Psoas muscle (tissue), 7 donors: ENCODE measurements at regions not wholly inside any gene's neighbourhood (a gene's known extent, or its start where the extent isn't known, plus 50 kb on each side); places are given as distances from the start of the nearest gene placed in this dataset.

Experiments
- ATAC-seq, 4 donors: fragments of 200-7000 bp; cut with Tn5 transposase; one replicate each; pipeline ENCODE4 v1.9.1; 2020; ENCODE audit warnings: moderate library complexity in 3 of 4, mild to moderate bottlenecking in 2 of 4
- DNase-seq, 2 donors: peaks; one replicate each; pipeline ENCODE4 v3.0.0-alpha.2; 2020
- H3K27ac ChIP-seq: fragments of 200-600 bp; one replicate; pipeline ENCODE4 v1.8.0; 2022
- H3K27me3 ChIP-seq, 3 donors: fragments of 200-600 bp in 1 of 3; one replicate each; pipeline versions ENCODE4 v1.6.1 to v1.8.0; 2013 to 2022; ENCODE audit warnings: low read length in 2 of 3, mild to moderate bottlenecking in 2 of 3, moderate library complexity in 1 of 3; ENCODE audit not compliant: insufficient read depth in 3 of 3
- H3K36me3 ChIP-seq, 2 donors: fragments of 200-600 bp in 1 of 2; one replicate each; pipeline versions ENCODE4 v1.6.1 to v1.8.0; 2013 to 2022; ENCODE audit warnings: low read depth in 1 of 2, mild to moderate bottlenecking in 1 of 2, moderate library complexity in 1 of 2; ENCODE audit not compliant: insufficient read depth in 1 of 2
- H3K4me1 ChIP-seq: fragments of 200-600 bp; one replicate; pipeline ENCODE4 v1.8.0; 2022
- H3K4me3 ChIP-seq: fragments of 200-600 bp; one replicate; pipeline ENCODE4 v1.8.0; 2022; ENCODE audit warnings: mild to moderate bottlenecking
- H3K9me3 ChIP-seq: fragments of 200-600 bp; one replicate; pipeline ENCODE4 v1.8.0; 2022
- WGBS, 3 donors: extraction: QIAGEN DNeasy Blood & Tissue Kit; methylation state at CpG; one replicate each; pipeline versions ENCODE4 v1.1.6 to v1.1.7; 2013; 5-methylcytosine and 5-hydroxymethylcytosine counted together
- intact Hi-C, 2 donors: fragments of 100-400 bp; cut with DNase I; formaldehyde crosslinking; loops; one replicate each; pipeline versions ENCODE4 v1.11.0 to v1.14.2; 2022
- TF ChIP-seq, protein P1 (sequence below): fragments of 200-600 bp; IDR thresholded peaks from one replicate; pipeline ENCODE4 v1.8.0; 2022; ENCODE audit warnings: antibody characterized with exemption
- donor health status: healthy with polysubstance abuse.
- donor health status: DM: no; HTN: no; CAD: no; lungs with moderate emphysema.
- donor health status: Bipolar disorder and iron deficiency.
- donor health status: healthy.
- donor health status: DM: yes; HTN: yes; CAD: no.
- donor health status: DM: no; HTN: no; CAD: no.
- donor health status: DM: yes; HTN: yes; CAD: no.

DNA sequence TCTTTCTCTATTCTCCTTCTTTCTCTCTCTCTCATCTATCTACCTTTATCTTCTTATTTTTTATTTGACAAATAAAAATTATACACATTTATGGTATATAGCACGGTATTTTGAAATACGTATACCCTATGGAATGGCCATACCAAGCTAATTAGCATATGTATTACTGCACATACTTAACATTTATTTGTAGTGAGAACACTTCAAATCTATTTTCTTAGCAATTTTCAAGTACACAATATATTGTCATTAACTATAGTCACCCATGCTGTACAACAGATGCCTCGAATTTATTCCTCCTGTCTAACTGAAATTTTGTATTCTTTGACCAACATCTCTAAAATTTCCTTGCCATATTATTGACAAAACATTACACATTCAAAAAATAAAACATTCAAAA is 447.1 kb downstream of the MIAT start:
- H3K27me3 ChIP-seq: peaks cover 0 to 62% (median 11%) of the 10 kb centered on the region in 3 donors
- no peak for DNase-seq
- no peaks in the 10 kb centered on the region for H3K36me3 ChIP-seq
- no peak overlapping the region for H3K27ac ChIP-seq
- H3K9me3 ChIP-seq: no peaks in the 10 kb centered on the region
- intact Hi-C loops: no loop called here
- H3K4me1 ChIP-seq: no peaks in the 10 kb centered on the region
- H3K4me3 ChIP-seq: no peak overlapping the region
- TF ChIP-seq, protein P1, sequence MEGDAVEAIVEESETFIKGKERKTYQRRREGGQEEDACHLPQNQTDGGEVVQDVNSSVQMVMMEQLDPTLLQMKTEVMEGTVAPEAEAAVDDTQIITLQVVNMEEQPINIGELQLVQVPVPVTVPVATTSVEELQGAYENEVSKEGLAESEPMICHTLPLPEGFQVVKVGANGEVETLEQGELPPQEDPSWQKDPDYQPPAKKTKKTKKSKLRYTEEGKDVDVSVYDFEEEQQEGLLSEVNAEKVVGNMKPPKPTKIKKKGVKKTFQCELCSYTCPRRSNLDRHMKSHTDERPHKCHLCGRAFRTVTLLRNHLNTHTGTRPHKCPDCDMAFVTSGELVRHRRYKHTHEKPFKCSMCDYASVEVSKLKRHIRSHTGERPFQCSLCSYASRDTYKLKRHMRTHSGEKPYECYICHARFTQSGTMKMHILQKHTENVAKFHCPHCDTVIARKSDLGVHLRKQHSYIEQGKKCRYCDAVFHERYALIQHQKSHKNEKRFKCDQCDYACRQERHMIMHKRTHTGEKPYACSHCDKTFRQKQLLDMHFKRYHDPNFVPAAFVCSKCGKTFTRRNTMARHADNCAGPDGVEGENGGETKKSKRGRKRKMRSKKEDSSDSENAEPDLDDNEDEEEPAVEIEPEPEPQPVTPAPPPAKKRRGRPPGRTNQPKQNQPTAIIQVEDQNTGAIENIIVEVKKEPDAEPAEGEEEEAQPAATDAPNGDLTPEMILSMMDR: no peak
- WGBS, 3 donors: 62 to 89% (median 89%) methylated on average over 3 of the region's 3 CpGs
- no peak for ATAC-seq

DNA sequence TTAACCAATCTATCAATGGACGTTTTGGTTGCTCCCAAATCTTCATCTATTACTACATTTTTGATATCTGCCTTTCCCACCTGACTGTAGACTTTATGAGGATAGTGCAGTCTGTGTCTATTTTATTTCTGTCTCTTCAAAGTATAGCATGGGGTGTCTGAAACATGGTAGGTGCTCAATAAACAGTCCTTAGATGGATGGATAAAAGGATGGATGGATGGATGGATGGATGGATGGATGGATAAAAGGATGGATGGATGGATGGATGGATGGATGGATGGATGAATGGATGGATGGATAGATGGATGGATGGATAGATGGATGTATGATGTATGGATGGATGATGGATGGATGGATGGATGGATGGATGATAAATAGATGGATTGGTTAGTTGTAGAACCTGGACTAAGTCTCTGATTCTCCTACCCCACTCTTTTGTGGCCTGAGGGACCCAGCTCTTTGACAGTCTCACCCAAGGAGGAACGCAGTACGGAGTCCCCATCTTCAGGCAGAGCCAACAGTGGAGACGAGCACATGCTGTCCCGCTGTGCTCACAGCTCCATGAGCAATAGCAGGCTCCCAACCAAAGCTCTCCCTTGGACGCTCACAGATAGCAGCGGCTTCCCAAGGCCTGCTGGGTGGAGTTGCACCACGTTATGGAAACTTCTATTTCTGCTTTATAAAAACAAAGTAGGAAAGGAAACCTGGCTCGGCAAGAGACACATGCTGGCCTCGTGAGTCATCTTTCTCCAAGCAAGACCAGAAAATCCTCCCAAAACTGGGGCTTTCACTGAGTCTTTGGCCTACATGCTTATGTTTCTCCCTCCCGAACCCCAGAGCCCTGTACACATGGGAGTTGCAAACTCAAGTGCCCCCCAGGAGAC is 448.0 kb downstream of the MIAT start:
- peak; percentile 76 to 83 for DNase-seq
- Histone ChIP-seq H3K4me3 (no peak overlapping the region), H3K4me1 (no peaks in the 10 kb centered on the region), H3K36me3 (no peaks in the 10 kb centered on the region), H3K9me3 (no peaks in the 10 kb centered on the region), H3K27ac (no peak overlapping the region), H3K27me3 (peaks cover 0 to 61% (median 8%) of the 10 kb centered on the region in 3 donors)
- TF ChIP-seq, protein P1: no peak
- intact Hi-C loops: no loop called here
- ATAC-seq: peak in 3 of 4 donors; percentile 72 to 79 (median 78)
- WGBS, 3 donors: 48 to 62% (median 54%) methylated on average over 11 of the region's 11 CpGs

DNA sequence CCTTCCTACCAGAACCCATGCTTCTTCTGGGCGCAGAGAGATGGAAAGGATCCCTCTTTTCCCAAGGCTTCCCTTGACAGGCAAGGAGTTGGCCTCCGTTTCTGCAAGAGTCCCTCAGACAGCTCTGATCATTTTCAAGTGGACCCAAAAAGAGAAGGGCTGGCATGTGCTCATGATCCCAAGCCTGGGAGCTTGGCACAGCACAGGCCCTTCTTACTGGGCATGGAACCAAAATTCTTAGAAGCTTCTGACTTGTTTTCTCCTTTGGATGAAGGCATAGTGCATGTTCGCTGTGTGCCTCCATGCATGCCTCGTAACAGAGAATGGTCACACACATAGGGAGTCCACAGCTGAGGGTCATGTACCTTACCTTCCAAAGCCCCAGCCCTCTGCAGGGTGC is 449.6 kb downstream of the MIAT start:
- H3K4me3 ChIP-seq: no peak overlapping the region

DNA sequence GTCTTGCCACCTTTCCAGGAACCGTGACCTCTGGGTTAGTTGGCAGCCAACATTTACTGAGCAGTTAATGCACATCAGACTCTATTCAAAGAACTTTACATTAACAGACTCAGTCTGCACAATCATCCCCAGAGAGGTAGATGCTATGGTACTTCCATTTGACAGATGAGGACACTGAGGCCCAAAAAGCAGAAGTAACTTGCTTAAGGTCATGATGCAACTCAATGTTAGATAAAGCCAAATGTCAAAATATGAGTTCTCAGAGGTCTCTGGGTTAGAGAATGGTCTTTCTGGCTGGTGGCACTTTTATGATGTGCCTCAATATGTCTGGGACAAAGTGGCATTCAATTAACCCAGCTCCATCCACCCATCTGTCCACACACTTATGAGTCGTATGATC is 450.0 kb downstream of the MIAT start:
- no peaks in the 10 kb centered on the region for H3K4me1 ChIP-seq
- H3K4me3 ChIP-seq: no peak overlapping the region
- TF ChIP-seq, protein P1: no peak
- DNase-seq (no peak), ATAC-seq (no peak)
- 36 to 67% (median 65%) methylated on average over 2 of the region's 2 CpGs for WGBS, 3 donors
- no peak overlapping the region for H3K27ac ChIP-seq
- peaks cover 0 to 56% (median 7%) of the 10 kb centered on the region in 3 donors for H3K27me3 ChIP-seq
- no peaks in the 10 kb centered on the region for H3K9me3 ChIP-seq
- no peaks in the 10 kb centered on the region for H3K36me3 ChIP-seq
- intact Hi-C loops: no loop called here

More for the DNA sequence above, 449.6 kb downstream of the MIAT start:
- Histone ChIP-seq H3K27me3 (peaks cover 0 to 60% (median 7%) of the 10 kb centered on the region in 3 donors), H3K4me1 (no peaks in the 10 kb centered on the region), H3K27ac (no peak overlapping the region), H3K36me3 (no peaks in the 10 kb centered on the region), H3K9me3 (no peaks in the 10 kb centered on the region)
- 66 to 78% (median 68%) methylated on average over 4 of the region's 4 CpGs for WGBS, 3 donors
- TF ChIP-seq, protein P1: no peak
- no peak for ATAC-seq
- no peak for DNase-seq
- intact Hi-C loops: no loop called here
